GM12878 (cell line): ENCODE measurements at regions not wholly inside any gene's neighbourhood (a gene's known extent, or its start where the extent isn't known, plus 50 kb on each side); places are given as distances from the start of the nearest gene placed in this dataset.

Experiments
- ATAC-seq: fragments of 200-7000 bp; cut with Tn5 transposase; 3 replicates; pipeline ENCODE4 v1.9.1; 2020; ENCODE audit warnings: mild to moderate bottlenecking, moderate library complexity
- BruUV-seq: library from RNA; stranded (reverse); fragments of 400-500 nt; replicated peaks from 2 replicates; lab custom pipeline; 2021; lab: Mats Ljungman, UMichigan
- CTCF ChIA-PET: fragments of 300-600 bp; sonication (Branson Sonifier 250); formaldehyde crosslinking; extraction: SDS; loops from one replicate; lab custom pipeline; 2021; ENCODE audit warnings: inconsistent platforms; lab: Yijun Ruan, JAX
- POLR2A ChIA-PET: fragments of 350-600 bp; formaldehyde crosslinking; extraction: SDS; loops from one replicate; lab custom pipeline; 2021; ENCODE audit warnings: inconsistent platforms; lab: Charles Lee
- RAD21 ChIA-PET: fragments of 300-600 bp; sonication (Branson Sonifier 250); formaldehyde crosslinking; loops from one replicate; lab custom pipeline; 2023; ENCODE audit warnings: antibody characterized with exemption; ENCODE audit not compliant: unreplicated experiment; lab: Charles Lee
- SMC1A ChIA-PET: fragments of 300-600 bp; sonication (Branson Sonifier 250); formaldehyde crosslinking; loops from one replicate; lab custom pipeline; 2023; ENCODE audit not compliant: unreplicated experiment, uncharacterized antibody; lab: Charles Lee
- DNase-seq: peaks from one replicate; pipeline ENCODE4 v3.0.0-alpha.2; 2011; ENCODE audit warnings: low read depth, low spot score
- FAIRE-seq: peaks from 3 replicates; lab custom pipeline; 2011; peaks lifted over from hg19 to GRCh38; lab: Jason Lieb, UNC
- H2AFZ ChIP-seq: 2 replicates; pipeline ENCODE4 v1.6.0; 2011; ENCODE audit warnings: low read depth, low read length, control low read depth; ENCODE audit not compliant: control insufficient read depth
- H3K27ac ChIP-seq: 2 replicates; pipeline ENCODE4 v1.5.1; 2011; ENCODE audit warnings: control low read depth; ENCODE audit not compliant: control insufficient read depth, insufficient read depth
- H3K27me3 ChIP-seq, 2 experiments: replicated peaks in 1 of 2; 2 replicates each; pipeline versions ENCODE4 v1.6.0 to v1.6.1; 2011; ENCODE audit warnings: low read length in 1 of 2; ENCODE audit not compliant: control insufficient read depth in 2 of 2, insufficient read depth in 2 of 2
- H3K36me3 ChIP-seq, 2 experiments: 2 replicates each; pipeline ENCODE4 v1.5.1; 2011; ENCODE audit warnings: low read length in 1 of 2; ENCODE audit not compliant: control insufficient read depth in 2 of 2, insufficient read depth in 2 of 2
- H3K4me1 ChIP-seq: 2 replicates; pipeline ENCODE4 v1.6.1; 2011; ENCODE audit warnings: mild to moderate bottlenecking, low read length, moderate library complexity, mixed read lengths; ENCODE audit not compliant: control insufficient read depth, insufficient read depth
- H3K4me2 ChIP-seq: 2 replicates; pipeline ENCODE4 v1.6.0; 2011; ENCODE audit warnings: control low read depth; ENCODE audit not compliant: control insufficient read depth, insufficient read depth
- H3K4me3 ChIP-seq: fragments of 200-600 bp; sonication (generic); 2 replicates; pipeline ENCODE4 v1.5.1; 2016
- H3K79me2 ChIP-seq: 2 replicates; pipeline ENCODE4 v1.6.0; 2011; ENCODE audit warnings: low read length; ENCODE audit not compliant: control insufficient read depth, insufficient read depth
- H3K9ac ChIP-seq: 2 replicates; pipeline ENCODE4 v1.8.0; 2011; ENCODE audit warnings: low read length, control low read depth, mixed read lengths; ENCODE audit not compliant: control insufficient read depth, insufficient read depth
- H3K9me3 ChIP-seq: replicated peaks from 3 replicates; pipeline ENCODE4 v1.5.1; 2011; ENCODE audit warnings: mild to moderate bottlenecking, low read length; ENCODE audit not compliant: control insufficient read depth, insufficient read depth
- H4K20me1 ChIP-seq: 2 replicates; pipeline ENCODE4 v1.6.0; 2011; ENCODE audit not compliant: control insufficient read depth, insufficient read depth
- FOXM1 ChIP-seq: IDR thresholded peaks from 2 replicates; pipeline ENCODE4 v1.6.1; 2012; ENCODE audit warnings: low read depth, mild to moderate bottlenecking, inconsistent platforms, low read length, moderate library complexity
- NFXL1 ChIP-seq: fragments of 450-650 bp; IDR thresholded peaks from 2 replicates; pipeline ENCODE4 v1.6.1; 2017; ENCODE audit warnings: antibody characterized with exemption, mild to moderate bottlenecking, borderline replicate concordance
- PAX8 ChIP-seq: fragments of 450-650 bp; IDR thresholded peaks from 2 replicates; pipeline ENCODE4 v1.6.1; 2017; ENCODE audit warnings: mild to moderate bottlenecking, moderate library complexity
- RB1 ChIP-seq: fragments of 450-650 bp; formaldehyde crosslinking; IDR thresholded peaks from 2 replicates; pipeline ENCODE4 v1.6.1; 2017; ENCODE audit warnings: mild to moderate bottlenecking, borderline replicate concordance
- SIX5 ChIP-seq: IDR thresholded peaks from 2 replicates; pipeline ENCODE4 v1.6.1; 2011; ENCODE audit warnings: mild to moderate bottlenecking, low read depth, low read length, moderate library complexity; ENCODE audit not compliant: severe bottlenecking
- STAT3 ChIP-seq: IDR thresholded peaks from 2 replicates; pipeline ENCODE4 v1.6.1; 2011; ENCODE audit warnings: low read depth, low read length, improper control_type of control experiment
- TAF1 ChIP-seq: IDR thresholded peaks from 2 replicates; pipeline ENCODE4 v1.6.1; 2011; ENCODE audit warnings: mild to moderate bottlenecking, low read depth, low read length, borderline replicate concordance
- TCF12 ChIP-seq: IDR thresholded peaks from 2 replicates; pipeline ENCODE4 v1.6.1; 2011; ENCODE audit warnings: low read depth, mild to moderate bottlenecking, low read length
- WGBS: methylation state at CpG from one replicate; pipeline ENCODE4 v1.1.6; 2016; ENCODE audit warnings: low lambda C conversion rate; ENCODE audit not compliant: insufficient replicate concordance, insufficient coverage; ENCODE audit errors: missing lambda C conversion rate; 5-methylcytosine and 5-hydroxymethylcytosine counted together
- in situ Hi-C: fragments of 300-500 bp; cut with MboI; formaldehyde crosslinking; loops from 9 replicates; pipeline ENCODE4 v1.14.3; 2018; ENCODE audit warnings: mixed read lengths
- intact Hi-C: fragments of 100-400 bp; cut with micrococcal nuclease; formaldehyde crosslinking; loops from one replicate; pipeline ENCODE4 v1.14.2; 2022; ENCODE audit not compliant: unreplicated experiment
- TF ChIP-seq, protein P1 (sequence below): fragments of 450-650 bp; IDR thresholded peaks from 2 replicates; pipeline ENCODE4 v1.6.1; 2017; ENCODE audit warnings: mild to moderate bottlenecking, low read depth, inconsistent platforms; ENCODE audit not compliant: poor library complexity, severe bottlenecking
- TF ChIP-seq, protein P2 (sequence below): fragments of 150-350 bp; IDR thresholded peaks from 2 replicates; pipeline ENCODE4 v1.6.1; 2014; ENCODE audit warnings: mild to moderate bottlenecking, low read depth, low read length

DNA sequence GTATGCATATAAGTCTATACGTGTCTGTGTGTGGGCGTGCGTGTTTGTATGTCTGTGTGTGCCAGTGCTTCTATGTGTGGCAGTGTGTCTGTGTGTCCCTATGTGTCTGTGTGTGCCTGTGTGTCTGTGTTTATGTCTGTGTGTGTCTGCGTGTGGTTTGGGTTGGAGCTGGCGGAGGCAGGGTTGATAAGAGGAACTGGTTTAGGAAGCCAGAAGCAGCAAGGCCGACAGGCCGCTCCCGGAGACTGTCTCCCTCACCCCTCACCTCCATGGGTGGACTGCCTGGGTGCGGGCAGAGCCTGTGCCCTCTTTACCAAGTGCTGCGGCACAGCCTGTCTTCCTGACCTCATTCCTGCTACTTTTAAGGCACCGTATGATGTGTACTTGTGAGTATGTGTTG lies 327.1 kb upstream of the B3GAT1 start:
- in situ Hi-C loops (no loop called here), intact Hi-C loops (no loop called here)
- no peak overlapping the region for H2AFZ ChIP-seq
- H3K27ac ChIP-seq = no peak overlapping the region
- no peak overlapping the region for H3K9ac ChIP-seq
- WGBS = 67% methylated on average over 11 of the region's 11 CpGs
- ChIA-PET POLR2A (no interaction called here), CTCF (no interaction called here), SMC1A (no interaction called here), RAD21 (no interaction called here)
- ATAC-seq (no peak), DNase-seq (no peak), FAIRE-seq (no peak)
- H3K4me3 ChIP-seq = no peak overlapping the region
- H3K9me3 ChIP-seq = no peaks in the 10 kb centered on the region
- BruUV-seq = no TSS peak
- H3K27me3 ChIP-seq = no peaks in the 10 kb centered on the region; a peak in 1 of 4 replicates
- no peaks in the 10 kb centered on the region for H4K20me1 ChIP-seq
- TF ChIP-seq RB1 (no peak), NFXL1 (no peak), TCF12 (no peak), PAX8 (no peak), STAT3 (no peak), SIX5 (no peak), TAF1 (no peak), FOXM1 (no peak)
- TF ChIP-seq, protein P1, sequence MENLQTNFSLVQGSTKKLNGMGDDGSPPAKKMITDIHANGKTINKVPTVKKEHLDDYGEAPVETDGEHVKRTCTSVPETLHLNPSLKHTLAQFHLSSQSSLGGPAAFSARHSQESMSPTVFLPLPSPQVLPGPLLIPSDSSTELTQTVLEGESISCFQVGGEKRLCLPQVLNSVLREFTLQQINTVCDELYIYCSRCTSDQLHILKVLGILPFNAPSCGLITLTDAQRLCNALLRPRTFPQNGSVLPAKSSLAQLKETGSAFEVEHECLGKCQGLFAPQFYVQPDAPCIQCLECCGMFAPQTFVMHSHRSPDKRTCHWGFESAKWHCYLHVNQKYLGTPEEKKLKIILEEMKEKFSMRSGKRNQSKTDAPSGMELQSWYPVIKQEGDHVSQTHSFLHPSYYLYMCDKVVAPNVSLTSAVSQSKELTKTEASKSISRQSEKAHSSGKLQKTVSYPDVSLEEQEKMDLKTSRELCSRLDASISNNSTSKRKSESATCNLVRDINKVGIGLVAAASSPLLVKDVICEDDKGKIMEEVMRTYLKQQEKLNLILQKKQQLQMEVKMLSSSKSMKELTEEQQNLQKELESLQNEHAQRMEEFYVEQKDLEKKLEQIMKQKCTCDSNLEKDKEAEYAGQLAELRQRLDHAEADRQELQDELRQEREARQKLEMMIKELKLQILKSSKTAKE = no peak
- TF ChIP-seq, protein P2, sequence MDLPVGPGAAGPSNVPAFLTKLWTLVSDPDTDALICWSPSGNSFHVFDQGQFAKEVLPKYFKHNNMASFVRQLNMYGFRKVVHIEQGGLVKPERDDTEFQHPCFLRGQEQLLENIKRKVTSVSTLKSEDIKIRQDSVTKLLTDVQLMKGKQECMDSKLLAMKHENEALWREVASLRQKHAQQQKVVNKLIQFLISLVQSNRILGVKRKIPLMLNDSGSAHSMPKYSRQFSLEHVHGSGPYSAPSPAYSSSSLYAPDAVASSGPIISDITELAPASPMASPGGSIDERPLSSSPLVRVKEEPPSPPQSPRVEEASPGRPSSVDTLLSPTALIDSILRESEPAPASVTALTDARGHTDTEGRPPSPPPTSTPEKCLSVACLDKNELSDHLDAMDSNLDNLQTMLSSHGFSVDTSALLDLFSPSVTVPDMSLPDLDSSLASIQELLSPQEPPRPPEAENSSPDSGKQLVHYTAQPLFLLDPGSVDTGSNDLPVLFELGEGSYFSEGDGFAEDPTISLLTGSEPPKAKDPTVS = no peak
- no peaks in the 10 kb centered on the region for H3K79me2 ChIP-seq
- no peaks in the 10 kb centered on the region for H3K4me1 ChIP-seq
- no peaks in the 10 kb centered on the region for H3K36me3 ChIP-seq
- no peak overlapping the region for H3K4me2 ChIP-seq
